ENCODE measurements at regions not wholly inside any gene's neighbourhood (a gene's known extent, or its start where the extent isn't known, plus 50 kb on each side); places are given as distances from the start of the nearest gene placed in this dataset.

- POLR2A ChIA-PET (ENCODE audit: partially characterized antibody) = interaction anchor here (2.6 kb wide), 1 partner anchor 8 kb away, joined by 11 read pairs; no protein-coding TSS in a partner anchor
- H3K36me3 ChIP-seq (ENCODE audit: control insufficient read depth in 2 of 4, insufficient read depth in 4 of 4, low read length in 3 of 4) = no peaks in the 10 kb centered on the region
- H2AFZ ChIP-seq (ENCODE audit: low read length) = no peak overlapping the region
- no peak overlapping the region for H2BK5ac ChIP-seq (ENCODE audit: low read depth, low read length)
- FAIRE-seq (no peak), DNase-seq (ENCODE audit: low read depth in 1 of 2, low spot score in 2 of 2) (no peak)
- H2AK5ac ChIP-seq (ENCODE audit: low read depth, low read length) = no peak overlapping the region
- no peaks in the 10 kb centered on the region for H3K79me2 ChIP-seq (ENCODE audit: control insufficient read depth in 1 of 2, insufficient read depth in 2 of 2, low read length in 2 of 2)
- H3K56ac ChIP-seq (replicated peaks; ENCODE audit: insufficient read length, low read depth, low read length) = no peak overlapping the region
- H4K20me1 ChIP-seq (replicated peaks in 1 of 2; ENCODE audit: control insufficient read depth in 1 of 2, insufficient read depth in 2 of 2, low read length in 2 of 2) = no peaks in the 10 kb centered on the region
- no peak overlapping the region for H4K91ac ChIP-seq (replicated peaks; ENCODE audit: insufficient read length, low read length)
- no peak overlapping the region for H4K8ac ChIP-seq (ENCODE audit: extremely low read depth, insufficient read depth, low read length)
- peaks cover 0 to 4% (median 3%) of the 10 kb centered on the region in 4 experiments; a peak in 2 of 7 replicates for H3K4me1 ChIP-seq (replicated peaks in 1 of 4; ENCODE audit: control insufficient read depth in 3 of 4, insufficient read depth in 4 of 4, low read length in 3 of 4)
- no peak overlapping the region for H3K14ac ChIP-seq (ENCODE audit: insufficient read length)
- H2BK12ac ChIP-seq (ENCODE audit: low read depth, low read length) = no peak overlapping the region
- 86% methylated on average over 2 of the region's 2 CpGs; no CpG with 5 or more reads in 1 of the 2 experiments for WGBS, 2 experiments (ENCODE audit: extremely low coverage in 1 of 2, insufficient coverage in 1 of 2, insufficient read length in 1 of 2, insufficient replicate concordance in 2 of 2, low coverage in 1 of 2, low lambda C conversion rate in 2 of 2, missing lambda C conversion rate in 1 of 2)
- H3K18ac ChIP-seq (ENCODE audit: extremely low read depth, low read length) = no peak overlapping the region
- no peak overlapping the region for H2BK120ac ChIP-seq (replicated peaks; ENCODE audit: low read depth, low read length)
- no peak overlapping the region for H3K27ac ChIP-seq (ENCODE audit: low read depth, low read length)
- no peak overlapping the region for H4K5ac ChIP-seq (ENCODE audit: insufficient read length, low read depth, low read length)
- no peak for TF ChIP-seq JUND (IDR thresholded peaks at IDR 0.05; ENCODE audit: low read length)
- TF ChIP-seq CHD2 (IDR thresholded peaks at IDR 0.05; ENCODE audit: low read length) = no peak
- no peak for TF ChIP-seq TBP (IDR thresholded peaks at IDR 0.05; ENCODE audit: low read depth, low read length)
- no peak for TF ChIP-seq SIX5 (IDR thresholded peaks at IDR 0.05; ENCODE audit: low read depth, low read length)
- H3K4me2 ChIP-seq (ENCODE audit: insufficient read depth in 1 of 2, low read depth in 2 of 2, low read length in 2 of 2) = no peak overlapping the region
- H3K23ac ChIP-seq (ENCODE audit: insufficient read length) = no peak overlapping the region
- no peak overlapping the region for H3K4ac ChIP-seq (replicated peaks; ENCODE audit: insufficient read length, low read depth, low read length)
- peak overlapping the region in 1 of 4 experiments; percentile 34; a peak in 1 of 7 replicates for H3K9ac ChIP-seq (replicated peaks in 1 of 4; ENCODE audit: extremely low read depth in 1 of 4, low read depth in 3 of 4, low read length in 3 of 4)
- H3K9me3 ChIP-seq (ENCODE audit: insufficient read depth in 2 of 2, low read depth in 1 of 2, low read length in 1 of 2) = no peaks in the 10 kb centered on the region
- H2BK15ac ChIP-seq (ENCODE audit: low read length) = no peak overlapping the region
- no peaks in the 10 kb centered on the region for H3K27me3 ChIP-seq (replicated peaks in 1 of 4; ENCODE audit: control insufficient read depth in 3 of 4, extremely low read depth in 1 of 4, insufficient read depth in 3 of 4, low read length in 3 of 4)
- no peak overlapping the region for H2BK20ac ChIP-seq (ENCODE audit: low read length)
- H3K79me1 ChIP-seq (ENCODE audit: low read depth, low read length) = no peaks in the 10 kb centered on the region
- H3K4me3 ChIP-seq (ENCODE audit: extremely low read depth in 1 of 4, insufficient read depth in 2 of 4, low read depth in 3 of 4, low read length in 4 of 4) = no peak overlapping the region
- no peaks in the 10 kb centered on the region for H3K23me2 ChIP-seq (ENCODE audit: low read depth, low read length)
- CTCF ChIA-PET (ENCODE audit: partially characterized antibody) = interaction anchor here (0.8 to 3.1 kb wide), 8 partner anchors 9 to 317 kb away, joined by 3 to 10 read pairs (median 4); no protein-coding TSS in a partner anchor
Measured at GRCh38 chr16:73883126-73883525, 413.5 kb upstream of the PSMD7 start.

All from H1 (cell line).